Smooth muscle cell of the brain vasculature (primary cell): ENCODE measurements at regions not wholly inside any gene's neighbourhood (a gene's known extent, or its start where the extent isn't known, plus 50 kb on each side); places are given as distances from the start of the nearest gene placed in this dataset.

Experiments used
- DNase-seq: peaks from one replicate; pipeline ENCODE4 v3.0.0-alpha.2; 2012; ENCODE audit warnings: low read depth, low spot score

DNA sequence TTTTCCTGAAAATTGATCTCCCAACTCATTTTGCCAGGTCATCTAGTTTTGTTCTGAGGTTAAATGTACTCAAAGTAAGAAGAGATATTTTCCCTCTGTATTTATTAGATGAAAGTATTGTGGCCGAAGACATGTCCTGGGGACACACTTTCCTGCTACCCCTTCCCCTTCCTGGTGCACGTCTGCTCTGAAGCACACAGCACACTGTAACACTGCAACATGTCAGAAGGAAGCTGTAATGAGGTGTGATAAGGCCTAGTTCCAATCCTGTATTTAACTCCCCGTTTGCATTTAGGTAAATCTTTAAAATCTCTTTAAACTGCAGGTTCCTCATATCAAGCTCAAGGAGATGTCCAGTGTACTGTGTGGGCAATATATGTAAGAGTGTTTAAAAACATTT lies 99.4 kb downstream of the HDGFL1 start:
- DNase-seq, result no peak

GRCh38 chr6:22670605-22671004 lies 101.2 kb downstream of the HDGFL1 start:
- DNase-seq, result no peak

- no peak for DNase-seq
Measured at GRCh38 chr6:22673474-22673873, 104.1 kb downstream of the HDGFL1 start.

DNA sequence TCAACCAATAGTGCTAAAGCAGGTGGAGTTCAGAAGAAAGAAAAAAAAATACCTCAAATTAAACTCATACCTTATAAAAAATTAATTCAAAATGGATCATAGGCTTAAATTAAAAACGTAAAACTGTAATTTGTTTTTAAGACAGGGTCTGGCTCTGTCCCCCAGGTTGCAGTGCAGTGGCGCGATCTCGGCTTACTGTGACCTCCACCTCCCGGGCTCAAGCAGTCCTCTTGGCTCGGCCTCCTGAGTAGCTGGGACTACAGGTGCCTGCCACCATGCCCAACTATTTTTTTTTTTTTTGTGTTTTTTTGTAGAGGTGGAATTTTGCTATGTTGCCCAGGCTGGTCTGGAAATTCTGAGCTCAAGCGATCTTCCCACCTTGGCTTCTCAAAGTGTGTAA lies 111.6 kb downstream of the HDGFL1 start:
- DNase-seq, result no peak

GRCh38 chr6:22681761-22682160 lies 112.4 kb downstream of the HDGFL1 start:
- DNase-seq, result no peak

GRCh38 chr6:22682979-22683378 lies 113.6 kb downstream of the HDGFL1 start:
- DNase-seq, result no peak

- DNase-seq, result no peak
Measured at GRCh38 chr6:22690446-22690845, 121.1 kb downstream of the HDGFL1 start.

- no peak for DNase-seq
Measured at GRCh38 chr6:22694092-22694724, 124.8 kb downstream of the HDGFL1 start.

- DNase-seq, result no peak
Measured at GRCh38 chr6:22696481-22696880, 127.1 kb downstream of the HDGFL1 start.

DNA sequence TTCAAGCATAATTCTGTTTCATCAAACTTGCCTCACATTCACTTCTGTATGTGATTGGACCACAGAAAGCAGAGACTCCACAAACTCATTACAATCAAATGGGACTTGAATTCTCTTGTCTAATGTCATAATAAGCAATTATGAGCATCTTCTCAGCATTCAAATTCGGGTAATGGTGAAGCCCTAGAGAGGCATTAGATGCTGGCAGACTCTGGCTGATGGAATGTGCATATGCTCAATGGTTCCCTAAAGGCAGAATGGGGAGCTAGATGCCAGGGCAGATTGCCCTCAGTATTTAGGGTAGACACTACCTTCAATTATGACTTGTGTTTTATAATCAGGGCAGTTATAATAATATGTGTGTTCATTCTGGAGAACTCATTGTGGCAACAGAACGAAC lies 127.9 kb downstream of the HDGFL1 start:
- no peak for DNase-seq

DNA sequence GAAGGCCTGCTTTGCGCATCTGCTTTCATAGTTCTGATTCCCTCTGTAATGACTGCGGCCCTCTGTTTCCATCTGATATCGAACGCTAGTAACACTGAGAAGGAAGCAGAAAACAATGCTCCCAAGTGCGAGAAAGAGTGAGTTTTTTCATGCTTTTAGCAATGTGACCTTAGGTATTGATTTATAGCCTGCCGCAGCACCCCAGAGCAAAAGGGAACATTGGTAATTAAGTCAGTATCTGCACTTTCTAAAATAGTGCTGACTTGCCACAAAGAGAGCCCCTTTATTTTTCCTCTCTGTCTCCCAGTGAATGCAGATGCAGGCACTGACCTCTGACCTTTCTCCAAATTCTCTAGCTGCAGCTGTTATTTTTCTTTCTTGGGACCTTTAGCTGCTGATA lies 129.8 kb downstream of the HDGFL1 start:
- peak; percentile 32 for DNase-seq

GRCh38 chr6:22706651-22707050 lies 137.3 kb downstream of the HDGFL1 start:
- DNase-seq, result no peak

DNA sequence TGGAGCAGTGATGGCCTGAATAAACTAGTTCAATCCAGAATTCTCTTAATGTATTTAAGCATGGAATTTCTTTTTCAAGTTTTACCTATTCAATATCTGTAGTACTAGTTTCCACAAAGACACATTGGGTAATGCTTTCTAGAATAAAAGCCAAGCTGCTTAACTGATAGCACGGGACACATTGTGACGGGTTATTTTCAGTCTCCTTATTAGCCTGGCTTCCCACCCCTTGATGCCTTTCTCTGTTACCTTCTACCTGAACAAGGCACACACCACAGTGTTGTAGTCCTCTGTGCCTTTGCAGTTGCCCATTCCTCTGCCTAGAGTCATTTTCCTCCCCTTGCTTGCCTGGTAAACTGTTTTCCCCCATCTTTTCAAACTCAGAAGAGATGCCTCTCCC lies 139.1 kb downstream of the HDGFL1 start:
- no peak for DNase-seq

DNA sequence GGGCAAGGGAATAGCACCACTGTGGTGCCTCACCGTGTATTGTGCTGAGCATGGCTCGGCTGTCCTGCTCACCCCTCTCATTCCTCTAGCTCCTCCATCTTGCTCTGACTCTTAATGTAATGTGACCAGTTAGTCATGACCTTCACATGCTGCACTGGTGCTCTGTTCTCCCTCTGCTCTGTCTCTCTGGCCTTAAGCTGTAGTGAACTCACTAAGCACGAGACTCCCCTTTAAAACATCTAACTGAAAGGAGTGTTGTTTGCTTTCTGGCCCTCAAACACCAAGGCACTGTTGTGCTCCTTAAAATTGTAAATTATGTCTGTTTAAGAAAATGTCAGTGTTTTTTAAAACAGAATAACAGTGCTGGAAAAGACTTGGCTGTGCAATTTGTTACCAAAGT lies 140.4 kb downstream of the HDGFL1 start:
- no peak for DNase-seq

DNA sequence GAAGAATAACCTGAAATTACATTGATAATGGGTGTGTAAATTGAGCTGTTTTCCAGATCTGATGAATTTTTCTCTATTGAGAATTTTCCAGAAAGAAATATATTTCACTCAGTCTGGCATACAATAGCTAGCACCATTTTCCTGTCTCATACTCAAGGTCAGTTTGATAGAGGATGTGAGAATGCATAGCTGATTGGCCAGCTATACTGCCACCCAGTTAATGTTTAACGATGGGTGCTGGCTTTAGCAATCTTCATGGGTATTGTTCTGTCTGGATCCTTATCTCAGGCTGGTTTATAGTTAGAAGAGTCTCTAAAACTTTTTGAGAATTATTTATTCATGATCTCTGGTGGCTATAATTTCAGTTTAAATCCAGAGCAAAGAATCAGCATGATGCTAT lies 147.4 kb downstream of the HDGFL1 start:
- no peak for DNase-seq

DNA sequence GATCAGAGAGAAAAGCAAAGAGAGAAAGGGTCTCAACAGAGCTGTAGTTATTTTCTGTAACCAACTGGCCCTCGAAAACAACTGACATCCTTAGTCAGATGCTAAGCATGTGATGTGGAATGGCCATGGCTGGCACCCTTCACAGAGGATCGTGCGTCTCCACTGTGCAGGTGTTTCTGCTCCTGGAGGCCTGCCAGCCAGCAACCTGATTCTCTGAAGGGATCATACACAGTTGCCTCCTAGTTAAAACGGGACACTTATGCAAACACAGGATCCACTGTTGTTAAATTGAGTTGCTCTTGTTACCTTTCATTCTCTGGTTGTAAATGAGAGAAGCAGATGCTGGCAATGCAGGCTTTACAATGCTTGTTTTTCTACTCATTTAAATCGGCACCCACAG lies 148.5 kb downstream of the HDGFL1 start:
- DNase-seq, result no peak

GRCh38 chr6:22722913-22723312 lies 153.5 kb downstream of the HDGFL1 start:
- DNase-seq, result no peak

GRCh38 chr6:22726966-22727365 lies 157.6 kb downstream of the HDGFL1 start:
- DNase-seq, result no peak

DNA sequence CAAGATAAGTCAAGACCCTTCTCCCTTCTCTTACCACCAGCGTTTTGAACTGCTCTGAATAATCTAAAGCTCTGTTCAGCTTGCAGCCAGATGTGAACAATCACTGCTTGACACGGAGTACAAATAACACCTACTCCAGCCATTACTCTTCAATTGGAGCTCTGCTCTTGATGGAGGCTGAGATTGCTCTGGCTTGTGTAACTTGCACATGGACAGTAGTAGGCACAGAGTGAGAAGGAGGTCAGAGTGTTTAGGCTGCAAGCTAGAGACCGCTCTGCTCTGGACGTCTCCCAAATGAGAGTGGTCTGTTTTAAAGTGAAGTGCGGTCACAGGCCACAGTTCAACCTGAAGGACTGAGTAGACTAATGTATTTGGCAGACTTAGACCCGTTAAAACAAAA lies 158.3 kb downstream of the HDGFL1 start:
- DNase-seq, result no peak

DNA sequence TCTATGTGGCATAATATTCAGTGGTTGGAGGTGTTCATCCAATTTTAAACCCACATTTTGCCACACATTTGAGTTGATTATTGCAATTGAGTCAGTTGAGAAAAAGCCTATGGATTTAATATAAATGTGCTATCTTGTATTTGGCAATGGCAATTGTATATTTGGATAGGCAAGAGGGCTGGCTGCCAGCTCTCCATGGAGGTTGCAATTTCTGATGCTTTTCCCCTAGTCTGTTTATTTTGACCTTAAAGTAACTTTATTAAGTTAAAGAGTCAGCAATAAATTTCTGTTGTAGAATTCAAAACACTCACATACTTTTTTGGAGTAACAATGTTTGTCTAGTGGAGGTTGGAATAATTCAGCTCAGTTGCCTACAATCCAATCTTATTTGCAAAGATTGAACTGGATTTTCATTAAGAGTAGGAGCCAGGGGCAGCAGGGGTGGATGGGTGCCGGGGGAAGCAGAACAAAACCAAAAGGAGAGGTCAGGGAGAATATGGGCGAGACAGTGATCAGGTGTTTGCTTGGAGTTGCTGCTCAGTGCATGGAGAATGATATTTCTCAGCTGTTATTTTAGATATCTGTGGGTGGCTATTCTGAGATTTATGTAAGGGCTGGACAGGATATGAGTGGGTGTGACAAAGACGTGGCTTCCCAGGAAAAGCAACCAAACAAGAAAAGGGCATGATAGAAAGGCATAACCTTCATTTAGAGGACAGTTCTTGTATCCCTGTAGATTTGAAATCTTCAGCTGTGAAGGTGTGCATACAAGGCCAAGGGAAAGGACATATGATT lies 163.0 kb downstream of the HDGFL1 start:
- DNase-seq, result peak; percentile 37

DNA sequence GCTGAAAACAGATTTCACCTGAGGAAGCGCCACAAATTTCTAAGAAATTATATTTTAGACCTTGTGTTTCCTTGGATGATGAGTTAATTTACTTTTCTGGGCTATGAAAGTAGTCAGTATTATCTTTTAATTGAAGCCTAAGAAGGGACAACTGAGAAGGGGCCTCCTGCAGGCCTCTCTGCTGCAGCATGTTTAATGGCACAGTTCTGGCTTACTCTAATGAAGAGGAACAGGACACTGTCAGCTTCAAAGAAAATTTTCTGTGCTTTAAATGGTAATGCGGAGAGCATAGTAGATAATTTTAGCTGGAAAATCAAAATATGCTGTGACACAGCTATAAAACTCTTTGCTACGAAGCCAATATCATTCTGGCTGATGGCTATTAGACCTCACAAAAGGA lies 167.4 kb downstream of the HDGFL1 start:
- no peak for DNase-seq

- DNase-seq, result no peak
Measured at GRCh38 chr6:22737331-22737730, 168.0 kb downstream of the HDGFL1 start.

GRCh38 chr6:22738194-22738593 lies 168.8 kb downstream of the HDGFL1 start:
- DNase-seq, result no peak
